ENCODE measurements at regions not wholly inside any gene's neighbourhood (a gene's known extent, or its start where the extent isn't known, plus 50 kb on each side); places are given as distances from the start of the nearest gene placed in this dataset.
"Not testable (repeated sequence)": the region's sequence is repeated elsewhere in the genome, so short reads cannot be mapped to it uniquely, and the experiment has no call there.

DNA sequence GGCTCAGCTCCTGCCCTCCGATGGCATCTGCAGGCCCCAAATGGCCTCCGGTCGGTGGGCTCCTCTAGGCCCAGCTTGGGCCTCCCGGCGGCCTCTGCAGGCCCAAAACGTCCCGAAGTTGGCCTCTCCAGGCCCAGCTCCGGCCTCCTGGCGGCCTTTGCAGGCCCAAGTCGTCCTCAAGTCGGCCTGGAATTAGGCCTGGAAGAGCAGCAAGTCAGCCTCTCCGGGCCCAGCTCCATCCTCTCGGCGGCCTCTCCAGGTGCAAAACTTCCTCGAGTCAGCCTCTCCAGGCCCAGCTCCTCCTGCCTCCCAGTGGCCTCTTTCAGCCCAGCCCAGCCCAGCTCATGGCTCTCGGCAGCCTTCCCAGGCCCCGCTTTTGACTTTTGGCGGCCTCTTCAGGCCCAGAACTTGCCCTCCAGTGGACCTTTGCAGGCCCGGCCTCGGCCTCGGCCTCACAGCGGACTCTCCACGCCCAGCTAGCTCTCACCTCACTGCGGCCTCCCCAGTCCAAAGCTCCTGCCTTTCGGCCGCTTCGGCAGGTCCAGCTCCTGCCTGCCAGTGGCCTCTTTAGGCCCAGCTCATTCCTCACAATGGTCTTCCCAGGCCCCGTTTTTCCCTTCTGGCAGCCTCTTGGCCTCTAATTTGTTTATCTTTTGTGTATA is 357.3 kb downstream of the ZNF37A start:
- H3K9me3 ChIP-seq (ENCODE audit: low read length); H3K27me3 ChIP-seq (ENCODE audit: insufficient read depth, low read length); H3K4me1 ChIP-seq (ENCODE audit: insufficient read depth, low read length); H3K36me3 ChIP-seq (ENCODE audit: insufficient read depth, low read length); H3K4me3 ChIP-seq (ENCODE audit: low read length); H2AFZ ChIP-seq (ENCODE audit: low read depth, low read length): not testable (repeated sequence)

Measured in neuron (in vitro differentiated cells).